SKM-1 treated with dmso at 0.1 percent for 144 hours (cell line): ENCODE measurements at regions not wholly inside any gene's neighbourhood (a gene's known extent, or its start where the extent isn't known, plus 50 kb on each side); places are given as distances from the start of the nearest gene placed in this dataset.
"Not testable (repeated sequence)": the region's sequence is repeated elsewhere in the genome, so short reads cannot be mapped to it uniquely, and the experiment has no call there.

Experiments
- DNase-seq: peaks from one replicate; lab custom pipeline; 2025; ENCODE audit not compliant: unreplicated experiment; lab: John Stamatoyannopoulos, UW

GRCh38 chr9:109972026-109972882 lies 192.3 kb downstream of the PALM2AKAP2 start:
- DNase-seq = no peak

GRCh38 chr9:109973336-109973735 lies 193.3 kb downstream of the PALM2AKAP2 start:
- DNase-seq = no peak

GRCh38 chr9:109974143-109974917 lies 194.3 kb downstream of the PALM2AKAP2 start:
- no peak for DNase-seq

DNA sequence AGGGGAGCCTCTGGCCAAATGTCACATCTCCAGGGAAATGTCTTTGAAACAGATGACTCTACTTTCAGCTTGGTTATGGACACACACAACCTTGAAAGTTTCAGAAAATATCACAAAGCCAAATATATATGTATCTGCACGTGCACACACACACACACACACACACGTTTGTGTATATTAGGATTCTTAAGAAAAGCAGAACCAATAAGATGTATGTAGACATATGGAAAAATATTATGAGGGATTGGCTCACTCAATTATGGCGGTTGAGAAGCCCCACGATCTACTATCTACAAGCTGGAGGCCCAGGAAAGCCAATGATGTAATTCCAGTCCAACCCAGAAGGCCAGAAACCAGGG lies 194.9 kb downstream of the PALM2AKAP2 start:
- DNase-seq = no peak

DNA sequence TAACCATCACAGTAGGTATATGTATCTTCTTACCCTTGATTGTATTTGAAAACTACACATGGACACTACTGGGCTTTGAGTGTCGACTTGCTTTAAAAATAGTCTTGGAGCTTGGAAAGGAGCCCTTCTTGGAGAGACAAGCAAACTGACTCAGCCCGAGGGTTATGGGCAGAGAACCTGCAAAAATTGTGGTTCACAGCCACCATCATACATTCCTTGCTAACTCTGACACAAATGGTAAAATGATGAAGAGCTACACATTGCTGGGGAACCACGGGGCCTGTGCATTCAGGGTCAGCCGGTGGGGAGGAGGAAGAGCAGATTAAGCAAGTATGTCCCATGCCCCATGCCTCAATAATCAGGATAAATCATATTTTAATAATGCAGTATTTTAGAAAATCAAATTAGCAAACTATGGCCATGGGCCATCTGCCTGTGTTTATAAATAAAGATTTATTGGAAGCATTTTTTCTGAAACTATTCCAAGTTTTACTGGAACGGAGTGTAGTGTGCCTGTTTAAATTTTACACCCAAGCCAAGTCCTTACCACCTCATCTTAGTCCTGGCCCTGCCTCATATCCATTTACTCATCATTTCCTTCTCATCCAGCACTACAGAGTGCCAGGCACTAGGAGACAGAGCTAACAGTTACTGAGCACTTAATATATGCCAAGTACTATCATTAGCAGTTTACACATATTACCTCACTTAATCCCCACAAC lies 195.7 kb downstream of the PALM2AKAP2 start:
- DNase-seq = no peak

DNA sequence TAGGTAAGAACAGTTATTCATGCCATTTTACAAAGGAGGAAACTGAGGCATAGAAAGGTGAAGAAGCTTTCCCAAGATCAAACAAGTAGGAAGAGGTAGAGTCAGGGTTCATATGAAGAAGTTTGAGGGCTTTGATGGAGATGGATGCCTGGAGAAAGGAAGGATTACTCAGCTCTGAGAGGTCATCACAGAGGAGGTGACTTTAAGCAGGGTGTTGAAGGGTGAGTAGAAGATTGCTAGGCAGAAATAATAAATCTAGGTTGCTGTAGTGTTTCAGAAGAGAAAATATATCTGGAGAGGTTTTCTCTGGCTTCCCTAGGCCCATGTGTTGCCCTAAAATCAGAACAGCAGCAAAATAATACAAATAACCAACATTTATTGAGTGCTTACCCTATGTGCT lies 196.3 kb downstream of the PALM2AKAP2 start:
- no peak for DNase-seq

GRCh38 chr9:109977521-109977920 lies 197.5 kb downstream of the PALM2AKAP2 start:
- no peak for DNase-seq

- no peak for DNase-seq
Observed at GRCh38 chr9:109981091-109981490, 201.1 kb downstream of the PALM2AKAP2 start.

- DNase-seq = no peak
Observed at GRCh38 chr9:109986521-109986991, 206.6 kb downstream of the PALM2AKAP2 start.

- no peak for DNase-seq
Observed at GRCh38 chr9:109989296-109989695, 209.3 kb downstream of the PALM2AKAP2 start.

- no peak for DNase-seq
Observed at GRCh38 chr9:109990541-109990940, 210.5 kb downstream of the PALM2AKAP2 start.

DNA sequence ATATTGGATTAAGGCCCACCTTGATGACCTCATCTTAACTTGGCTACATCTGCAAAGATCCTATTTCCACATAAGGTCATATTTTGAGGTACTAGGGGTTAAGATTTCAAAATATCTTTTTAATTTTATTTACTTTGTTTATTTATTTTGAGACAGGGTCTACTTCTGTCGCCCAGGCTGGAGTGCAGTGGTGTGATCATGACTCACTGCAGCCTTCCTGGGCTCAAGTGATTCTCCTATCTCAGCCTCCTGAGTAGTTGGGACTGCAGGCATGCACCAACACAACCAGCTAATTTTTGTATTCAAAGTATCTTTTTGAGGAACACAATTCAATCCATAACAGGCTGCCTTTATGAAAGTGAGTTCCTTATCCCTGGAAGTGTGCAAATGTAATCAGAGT lies 212.3 kb downstream of the PALM2AKAP2 start:
- no peak for DNase-seq

- no peak for DNase-seq
Observed at GRCh38 chr9:109993250-109993978, 213.4 kb downstream of the PALM2AKAP2 start.

DNA sequence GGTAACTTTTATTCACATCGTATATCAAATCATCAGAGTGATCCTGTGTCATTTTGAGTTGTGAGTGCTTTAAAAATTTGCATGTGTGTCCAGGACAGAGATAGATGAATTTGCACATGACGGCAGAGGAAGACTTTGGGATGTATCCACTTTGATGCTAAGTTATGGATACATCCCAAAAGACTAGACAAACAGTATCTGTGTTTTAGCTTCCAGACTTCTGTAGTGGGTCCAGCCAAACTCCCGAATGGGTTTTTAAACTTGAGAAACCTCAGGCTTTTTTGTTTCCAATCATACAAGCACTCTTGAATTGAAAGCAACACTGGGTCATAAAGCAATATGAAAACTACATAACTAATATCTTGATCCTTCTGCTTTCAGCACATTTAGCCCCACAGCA lies 213.8 kb downstream of the C9orf152 start:
- no peak for DNase-seq

DNA sequence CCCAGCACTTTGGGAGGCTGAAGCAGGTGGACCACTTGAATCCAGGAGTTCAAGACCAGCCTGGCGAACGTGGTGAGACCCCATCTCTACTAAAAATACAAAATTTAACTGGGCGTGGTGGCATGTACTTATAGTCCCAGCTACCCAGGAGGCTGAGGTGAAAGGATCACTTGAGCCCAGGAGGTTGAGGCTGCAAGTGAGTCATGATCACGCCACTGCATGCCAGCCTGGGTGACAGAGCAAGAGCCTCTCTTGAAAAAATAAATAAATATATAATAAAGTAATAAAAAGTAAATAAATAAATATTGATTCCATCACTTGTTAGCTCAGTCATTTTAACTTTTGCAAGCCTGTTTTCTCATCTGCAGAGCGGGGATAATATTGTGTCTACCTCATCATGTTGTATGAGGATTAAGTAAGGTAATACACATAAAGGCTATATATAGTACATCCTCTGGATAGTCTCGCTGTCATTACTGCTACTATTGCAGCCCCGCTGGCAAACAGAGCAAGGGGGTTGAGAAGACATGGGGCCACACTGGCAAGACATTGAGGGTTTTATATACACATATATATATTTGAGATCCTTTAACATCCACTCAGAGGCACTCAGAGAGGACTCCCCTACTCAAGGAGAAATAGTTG lies 210.9 kb downstream of the C9orf152 start:
- DNase-seq = no peak

- no peak for DNase-seq
Observed at GRCh38 chr9:109997682-109998081, 210.3 kb downstream of the C9orf152 start.

DNA sequence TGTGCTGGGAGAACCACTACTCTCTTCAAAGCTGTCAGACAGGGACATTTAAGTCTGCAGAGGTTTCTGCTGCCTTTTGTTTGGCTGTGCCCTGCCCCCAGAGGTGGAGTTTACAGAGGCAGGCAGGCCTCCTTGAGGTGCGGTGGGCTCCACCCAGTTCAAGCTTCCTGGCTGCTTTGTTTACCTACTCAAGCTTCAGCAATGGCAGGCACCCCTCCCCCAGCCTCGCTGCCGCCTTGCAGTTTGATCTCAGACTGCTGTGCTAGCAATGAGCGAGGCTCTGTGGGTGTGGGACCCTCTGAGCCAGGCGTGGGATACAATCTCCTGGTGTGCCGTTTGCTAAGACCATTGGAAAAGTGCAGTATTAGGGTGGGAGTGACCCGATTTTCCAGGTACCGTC lies 202.4 kb downstream of the C9orf152 start:
- DNase-seq = not testable (repeated sequence)

DNA sequence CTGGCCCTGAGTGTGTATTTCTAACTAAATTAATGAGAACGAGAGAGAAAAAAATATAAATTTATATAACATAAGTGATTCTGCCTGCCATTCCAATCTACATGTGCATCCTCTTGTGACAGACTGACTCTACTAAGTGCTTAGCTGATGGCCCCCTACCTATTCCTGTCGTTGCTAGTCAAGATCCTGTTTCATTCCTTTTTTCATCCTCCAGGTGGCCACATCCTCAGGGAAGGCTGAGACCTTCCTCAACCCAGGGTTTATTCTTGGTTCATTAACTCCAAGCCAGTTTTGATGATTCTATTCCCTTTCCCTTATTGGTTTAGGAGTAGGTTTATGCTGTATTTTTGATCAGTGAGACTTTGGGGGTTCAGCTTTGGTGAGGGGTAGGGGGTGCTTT lies 201.3 kb downstream of the C9orf152 start:
- no peak for DNase-seq

- no peak for DNase-seq
Observed at GRCh38 chr9:110007477-110008270, 200.3 kb downstream of the C9orf152 start.

DNA sequence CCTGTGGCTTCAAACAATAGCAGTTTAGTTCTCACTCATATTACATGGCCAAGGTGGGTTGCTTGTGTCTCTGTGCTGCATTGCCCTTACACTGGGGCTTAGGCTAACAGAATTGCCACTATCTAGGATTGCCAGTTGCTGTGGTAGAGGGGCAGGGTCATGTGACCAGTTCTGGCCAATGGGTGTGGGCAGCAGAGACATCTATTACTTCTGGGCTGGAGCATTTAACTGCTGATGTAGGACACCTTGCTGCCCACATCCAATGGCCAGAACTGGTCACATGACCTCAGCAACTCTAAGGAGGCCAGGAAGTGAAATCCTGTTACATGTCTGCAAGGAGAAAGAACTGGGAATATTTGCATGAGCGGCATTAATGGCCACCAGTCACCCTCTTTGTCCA lies 199.3 kb downstream of the C9orf152 start:
- DNase-seq = no peak
